ENCODE measurements at regions not wholly inside any gene's neighbourhood (a gene's known extent, or its start where the extent isn't known, plus 50 kb on each side); places are given as distances from the start of the nearest gene placed in this dataset.

DNA sequence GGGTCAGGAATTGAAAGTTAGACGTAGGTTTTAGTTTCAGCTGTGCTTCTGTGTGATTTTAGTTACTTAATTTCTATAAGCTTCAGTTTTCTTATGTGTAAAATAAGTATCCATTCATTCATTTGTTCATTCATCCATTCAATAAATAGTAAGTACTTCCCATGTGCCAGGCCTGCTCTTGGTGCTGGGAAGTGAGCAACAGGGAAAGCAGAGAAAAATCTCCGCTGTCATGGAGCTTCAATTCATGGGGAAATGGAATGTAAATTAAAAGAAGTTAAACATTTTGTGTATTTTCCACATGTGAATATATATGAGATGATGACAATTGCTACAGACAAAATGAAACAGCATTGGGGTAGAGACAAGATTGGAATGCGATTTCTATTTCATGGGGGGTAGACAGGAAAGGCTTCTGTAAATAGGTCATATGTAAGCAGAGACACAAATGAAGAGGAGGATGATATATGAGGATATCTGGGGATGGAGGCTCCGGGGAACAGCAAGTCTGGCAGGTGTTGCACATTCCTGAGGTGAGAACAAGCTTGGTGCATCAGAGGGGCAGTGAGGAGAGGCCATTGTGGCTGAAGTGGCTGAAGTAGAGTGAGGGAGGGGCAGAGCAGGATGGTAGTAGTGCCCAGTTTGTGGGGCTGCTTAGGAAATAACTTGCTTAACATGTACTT is 66.2 kb downstream of the FHIP1A start:
- H3K36me3 ChIP-seq (ENCODE audit: control insufficient read depth, insufficient read depth, low read length): no peaks in the 10 kb centered on the region
- no peak overlapping the region for H3K9ac ChIP-seq (ENCODE audit: insufficient read depth, low read length)
- no peak overlapping the region for H3K4me2 ChIP-seq (ENCODE audit: extremely low read depth, insufficient read depth, low read length)
- H3K27ac ChIP-seq (ENCODE audit: insufficient read depth, low read length): no peak overlapping the region
- no peak overlapping the region for H2AFZ ChIP-seq (ENCODE audit: low read length)
- H3K27me3 ChIP-seq (ENCODE audit: control insufficient read depth, insufficient read depth, low read length): no peaks in the 10 kb centered on the region
- DNase-seq (ENCODE audit: low read depth in 2 of 2): peak in 1 of 2 donors; percentile 62
- no peaks in the 10 kb centered on the region for H4K20me1 ChIP-seq (ENCODE audit: control insufficient read depth, extremely low read depth, insufficient read depth, low read length)
- H3K79me2 ChIP-seq (ENCODE audit: control insufficient read depth, insufficient read depth, low read length): no peaks in the 10 kb centered on the region
- no peak overlapping the region for H3K4me3 ChIP-seq (replicated peaks in 1 of 4; ENCODE audit: control extremely low read depth in 1 of 4, insufficient read depth in 1 of 4, low read depth in 3 of 4, low read length in 4 of 4)
- no peaks in the 10 kb centered on the region for H3K4me1 ChIP-seq (ENCODE audit: control insufficient read depth, extremely low read depth, insufficient read depth, low read length)
- TF ChIP-seq, protein P1, sequence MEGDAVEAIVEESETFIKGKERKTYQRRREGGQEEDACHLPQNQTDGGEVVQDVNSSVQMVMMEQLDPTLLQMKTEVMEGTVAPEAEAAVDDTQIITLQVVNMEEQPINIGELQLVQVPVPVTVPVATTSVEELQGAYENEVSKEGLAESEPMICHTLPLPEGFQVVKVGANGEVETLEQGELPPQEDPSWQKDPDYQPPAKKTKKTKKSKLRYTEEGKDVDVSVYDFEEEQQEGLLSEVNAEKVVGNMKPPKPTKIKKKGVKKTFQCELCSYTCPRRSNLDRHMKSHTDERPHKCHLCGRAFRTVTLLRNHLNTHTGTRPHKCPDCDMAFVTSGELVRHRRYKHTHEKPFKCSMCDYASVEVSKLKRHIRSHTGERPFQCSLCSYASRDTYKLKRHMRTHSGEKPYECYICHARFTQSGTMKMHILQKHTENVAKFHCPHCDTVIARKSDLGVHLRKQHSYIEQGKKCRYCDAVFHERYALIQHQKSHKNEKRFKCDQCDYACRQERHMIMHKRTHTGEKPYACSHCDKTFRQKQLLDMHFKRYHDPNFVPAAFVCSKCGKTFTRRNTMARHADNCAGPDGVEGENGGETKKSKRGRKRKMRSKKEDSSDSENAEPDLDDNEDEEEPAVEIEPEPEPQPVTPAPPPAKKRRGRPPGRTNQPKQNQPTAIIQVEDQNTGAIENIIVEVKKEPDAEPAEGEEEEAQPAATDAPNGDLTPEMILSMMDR (conservative IDR thresholded peaks at IDR 0.05 in 1 of 2, IDR thresholded peaks at IDR 0.05 in 1 of 2; ENCODE audit: low read depth in 1 of 2, low read length in 2 of 2): no peak
- no peak for TF ChIP-seq EZH2 (IDR thresholded peaks at IDR 0.05; ENCODE audit: low read length, missing control alignments)
- H3K9me3 ChIP-seq (ENCODE audit: control insufficient read depth, insufficient read depth, low read depth, low read length): no peaks in the 10 kb centered on the region

DNA sequence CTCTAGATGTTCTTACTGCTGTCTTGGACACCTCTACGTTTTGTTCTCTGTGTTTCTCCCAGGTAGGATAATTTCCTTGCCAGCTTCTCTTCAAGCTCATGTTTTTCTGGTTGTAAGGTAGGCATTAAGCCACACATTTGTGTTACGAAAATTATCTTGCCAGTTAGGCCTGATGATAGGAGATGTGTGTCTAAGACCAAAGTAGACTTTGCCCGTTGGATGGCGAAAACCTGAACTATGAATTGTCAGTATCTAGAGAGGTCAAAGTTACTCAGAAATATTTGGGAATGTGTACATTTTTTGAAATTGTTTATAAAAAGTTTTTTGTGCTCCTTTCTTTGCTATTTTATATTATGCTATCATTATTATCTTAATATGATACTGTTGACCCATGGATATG is 72.8 kb downstream of the FHIP1A start:
- Histone ChIP-seq H3K4me2 (ENCODE audit: extremely low read depth, insufficient read depth, low read length) (no peak overlapping the region), H3K27me3 (ENCODE audit: control insufficient read depth, insufficient read depth, low read length) (no peaks in the 10 kb centered on the region)
- TF ChIP-seq EZH2 (IDR thresholded peaks at IDR 0.05; ENCODE audit: low read length, missing control alignments): no peak
- TF ChIP-seq, protein P1 (conservative IDR thresholded peaks at IDR 0.05 in 1 of 2, IDR thresholded peaks at IDR 0.05 in 1 of 2; ENCODE audit: low read depth in 1 of 2, low read length in 2 of 2): no peak

DNA sequence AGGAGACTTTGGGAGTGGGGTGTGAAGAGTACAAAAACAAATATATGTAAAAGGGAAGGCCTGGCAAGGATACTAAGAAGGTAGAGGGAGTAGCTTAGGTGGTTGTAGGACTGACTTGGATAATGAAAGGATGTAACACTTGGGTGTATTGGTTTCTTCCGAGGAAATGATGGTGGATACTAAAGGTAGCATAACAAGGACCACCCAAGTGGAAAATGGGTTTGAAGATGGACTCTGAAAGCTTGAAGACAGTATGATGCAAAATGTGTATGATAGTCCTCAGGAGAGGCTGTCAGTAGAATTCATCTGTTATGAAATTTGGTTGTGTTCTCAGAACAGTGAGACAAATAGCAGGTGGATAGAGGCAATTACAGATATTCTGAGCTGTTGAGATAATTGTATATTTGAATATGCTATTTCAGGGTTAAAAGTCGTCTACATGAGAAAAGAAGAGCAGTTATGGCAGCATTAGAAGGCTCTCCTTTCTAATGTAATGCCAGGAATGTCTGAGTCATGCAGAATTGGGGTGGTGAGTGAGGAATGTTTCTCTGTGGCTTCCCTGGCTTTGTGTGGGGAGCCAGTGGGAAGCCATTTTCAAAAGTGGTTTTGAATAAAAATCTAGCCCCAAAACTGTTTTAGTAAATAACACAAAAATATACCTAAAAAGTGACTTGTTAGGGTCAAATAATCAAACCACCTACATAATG is 75.6 kb downstream of the FHIP1A start:
- H3K27me3 ChIP-seq (ENCODE audit: control insufficient read depth, insufficient read depth, low read length): no peaks in the 10 kb centered on the region
- peak; percentile 53 to 93 for DNase-seq (ENCODE audit: low read depth in 2 of 2)
- no peaks in the 10 kb centered on the region for H3K79me2 ChIP-seq (ENCODE audit: control insufficient read depth, insufficient read depth, low read length)
- TF ChIP-seq EZH2 (IDR thresholded peaks at IDR 0.05; ENCODE audit: low read length, missing control alignments): no peak
- TF ChIP-seq, protein P1 (conservative IDR thresholded peaks at IDR 0.05 in 1 of 2, IDR thresholded peaks at IDR 0.05 in 1 of 2; ENCODE audit: low read depth in 1 of 2, low read length in 2 of 2): no peak
- no peaks in the 10 kb centered on the region for H3K9me3 ChIP-seq (ENCODE audit: control insufficient read depth, insufficient read depth, low read depth, low read length)
- H3K27ac ChIP-seq (ENCODE audit: insufficient read depth, low read length): no peak overlapping the region
- no peaks in the 10 kb centered on the region for H3K36me3 ChIP-seq (ENCODE audit: control insufficient read depth, insufficient read depth, low read length)
- H3K4me1 ChIP-seq (ENCODE audit: control insufficient read depth, extremely low read depth, insufficient read depth, low read length): peaks cover 5% of the 10 kb centered on the region
- H3K4me2 ChIP-seq (ENCODE audit: extremely low read depth, insufficient read depth, low read length): no peak overlapping the region
- no peak overlapping the region for H3K4me3 ChIP-seq (replicated peaks in 1 of 4; ENCODE audit: control extremely low read depth in 1 of 4, insufficient read depth in 1 of 4, low read depth in 3 of 4, low read length in 4 of 4)
- no peaks in the 10 kb centered on the region for H4K20me1 ChIP-seq (ENCODE audit: control insufficient read depth, extremely low read depth, insufficient read depth, low read length)
- no peak overlapping the region for H2AFZ ChIP-seq (ENCODE audit: low read length)
- H3K9ac ChIP-seq (ENCODE audit: insufficient read depth, low read length): no peak overlapping the region

More for the DNA sequence above, 72.8 kb downstream of the FHIP1A start:
- no peak overlapping the region for H3K9ac ChIP-seq (ENCODE audit: insufficient read depth, low read length)
- no peak overlapping the region for H2AFZ ChIP-seq (ENCODE audit: low read length)
- H3K36me3 ChIP-seq (ENCODE audit: control insufficient read depth, insufficient read depth, low read length): no peaks in the 10 kb centered on the region
- no peaks in the 10 kb centered on the region for H4K20me1 ChIP-seq (ENCODE audit: control insufficient read depth, extremely low read depth, insufficient read depth, low read length)
- H3K79me2 ChIP-seq (ENCODE audit: control insufficient read depth, insufficient read depth, low read length): no peaks in the 10 kb centered on the region
- no peak overlapping the region for H3K27ac ChIP-seq (ENCODE audit: insufficient read depth, low read length)
- H3K9me3 ChIP-seq (ENCODE audit: control insufficient read depth, insufficient read depth, low read depth, low read length): no peaks in the 10 kb centered on the region
- H3K4me1 ChIP-seq (ENCODE audit: control insufficient read depth, extremely low read depth, insufficient read depth, low read length): peaks cover 5% of the 10 kb centered on the region
- no peak overlapping the region for H3K4me3 ChIP-seq (replicated peaks in 1 of 4; ENCODE audit: control extremely low read depth in 1 of 4, insufficient read depth in 1 of 4, low read depth in 3 of 4, low read length in 4 of 4)
- no peak for DNase-seq (ENCODE audit: low read depth in 2 of 2)

Data from fibroblast of lung (primary cell).